ENCODE measurements at regions not wholly inside any gene's neighbourhood (a gene's known extent, or its start where the extent isn't known, plus 50 kb on each side); places are given as distances from the start of the nearest gene placed in this dataset.
"Not testable (repeated sequence)": the region's sequence is repeated elsewhere in the genome, so short reads cannot be mapped to it uniquely, and the experiment has no call there.

- DNase-seq, result no peak
Observed at GRCh38 chr13:87986639-87987250, 315.6 kb downstream of the SLITRK5 start.

GRCh38 chr13:87998081-87998480, 326.9 kb downstream of the SLITRK5 start:
- DNase-seq, result no peak

- no peak for DNase-seq
Observed at GRCh38 chr13:87999240-87999700, 328.1 kb downstream of the SLITRK5 start.

- DNase-seq, result no peak
Observed at GRCh38 chr13:87999788-88000187, 328.6 kb downstream of the SLITRK5 start.

- DNase-seq, result no peak
Observed at GRCh38 chr13:88000239-88000638, 329.1 kb downstream of the SLITRK5 start.

- no peak for DNase-seq
Observed at GRCh38 chr13:88000787-88001186, 329.6 kb downstream of the SLITRK5 start.

- DNase-seq, result no peak
Observed at GRCh38 chr13:88005188-88005587, 334.0 kb downstream of the SLITRK5 start.

GRCh38 chr13:88014527-88014926, 343.4 kb downstream of the SLITRK5 start:
- DNase-seq, result no peak

- no peak for DNase-seq
Observed at GRCh38 chr13:88022431-88023208, 351.4 kb downstream of the SLITRK5 start.

GRCh38 chr13:88026241-88026640, 355.1 kb downstream of the SLITRK5 start:
- no peak for DNase-seq

- DNase-seq, result no peak
Observed at GRCh38 chr13:88031980-88032559, 360.9 kb downstream of the SLITRK5 start.

- DNase-seq, result not testable (repeated sequence)
Observed at GRCh38 chr13:88036205-88036604, 365.0 kb downstream of the SLITRK5 start.

- DNase-seq, result no peak
Observed at GRCh38 chr13:88042489-88042888, 371.3 kb downstream of the SLITRK5 start.

- DNase-seq, result no peak
Observed at GRCh38 chr13:88051746-88052482, 380.7 kb downstream of the SLITRK5 start.

- DNase-seq, result no peak
Observed at GRCh38 chr13:88063741-88064140, 392.6 kb downstream of the SLITRK5 start.

GRCh38 chr13:88066847-88067246, 395.7 kb downstream of the SLITRK5 start:
- no peak for DNase-seq

GRCh38 chr13:88068316-88068715, 397.1 kb downstream of the SLITRK5 start:
- no peak for DNase-seq

GRCh38 chr13:88068975-88069374, 397.8 kb downstream of the SLITRK5 start:
- no peak for DNase-seq

- no peak for DNase-seq
Observed at GRCh38 chr13:88071371-88071770, 400.2 kb downstream of the SLITRK5 start.

- DNase-seq, result no peak
Observed at GRCh38 chr13:88074794-88075510, 403.8 kb downstream of the SLITRK5 start.

GRCh38 chr13:88085036-88085435, 413.9 kb downstream of the SLITRK5 start:
- no peak for DNase-seq

- no peak for DNase-seq
Observed at GRCh38 chr13:88086577-88086976, 415.4 kb downstream of the SLITRK5 start.

- DNase-seq, result no peak
Observed at GRCh38 chr13:88097541-88097940, 426.4 kb downstream of the SLITRK5 start.

All from stimulated activated naive CD4-positive, alpha-beta T cell (primary cell).